Hepatocyte (in vitro differentiated cells): ENCODE measurements at regions not wholly inside any gene's neighbourhood (a gene's known extent, or its start where the extent isn't known, plus 50 kb on each side); places are given as distances from the start of the nearest gene placed in this dataset.

Source experiments
- EZH2 ChIP-seq: fragments of 200-600 bp; sonication (generic); IDR thresholded peaks from 2 replicates; pipeline ENCODE4 v1.6.1; 2016; ENCODE audit warnings: antibody characterized with exemption, mild to moderate bottlenecking, borderline replicate concordance
- TF ChIP-seq, protein P1 (sequence below): fragments of 200-600 bp; sonication (generic); IDR thresholded peaks from 2 replicates; pipeline ENCODE4 v1.5.1; 2016; ENCODE audit warnings: antibody characterized with exemption, mild to moderate bottlenecking; ENCODE audit not compliant: poor library complexity

DNA sequence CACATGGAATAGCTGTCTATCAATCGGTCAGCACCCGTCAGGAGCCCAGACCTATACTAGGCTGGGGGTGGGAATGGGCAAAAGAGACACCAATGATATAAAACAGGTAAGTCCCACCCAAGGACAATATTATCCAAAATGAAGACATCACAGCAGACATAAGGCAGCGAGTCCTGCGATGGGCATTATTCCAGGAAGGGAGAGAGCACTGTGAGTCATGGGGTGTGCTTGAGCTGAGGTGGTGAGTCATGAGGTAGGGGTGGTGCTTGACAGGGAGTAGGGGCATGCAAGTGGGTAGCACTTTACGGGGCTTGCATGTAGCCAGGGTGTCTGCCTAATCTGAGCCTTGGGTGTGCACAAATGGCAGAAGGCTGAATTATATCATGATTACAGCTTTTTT is 605.0 kb upstream of the CADM1 start:
- TF ChIP-seq, protein P1, sequence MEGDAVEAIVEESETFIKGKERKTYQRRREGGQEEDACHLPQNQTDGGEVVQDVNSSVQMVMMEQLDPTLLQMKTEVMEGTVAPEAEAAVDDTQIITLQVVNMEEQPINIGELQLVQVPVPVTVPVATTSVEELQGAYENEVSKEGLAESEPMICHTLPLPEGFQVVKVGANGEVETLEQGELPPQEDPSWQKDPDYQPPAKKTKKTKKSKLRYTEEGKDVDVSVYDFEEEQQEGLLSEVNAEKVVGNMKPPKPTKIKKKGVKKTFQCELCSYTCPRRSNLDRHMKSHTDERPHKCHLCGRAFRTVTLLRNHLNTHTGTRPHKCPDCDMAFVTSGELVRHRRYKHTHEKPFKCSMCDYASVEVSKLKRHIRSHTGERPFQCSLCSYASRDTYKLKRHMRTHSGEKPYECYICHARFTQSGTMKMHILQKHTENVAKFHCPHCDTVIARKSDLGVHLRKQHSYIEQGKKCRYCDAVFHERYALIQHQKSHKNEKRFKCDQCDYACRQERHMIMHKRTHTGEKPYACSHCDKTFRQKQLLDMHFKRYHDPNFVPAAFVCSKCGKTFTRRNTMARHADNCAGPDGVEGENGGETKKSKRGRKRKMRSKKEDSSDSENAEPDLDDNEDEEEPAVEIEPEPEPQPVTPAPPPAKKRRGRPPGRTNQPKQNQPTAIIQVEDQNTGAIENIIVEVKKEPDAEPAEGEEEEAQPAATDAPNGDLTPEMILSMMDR = no peak
- TF ChIP-seq EZH2 = no peak
